OCI-LY7 (cell line): ENCODE measurements at regions not wholly inside any gene's neighbourhood (a gene's known extent, or its start where the extent isn't known, plus 50 kb on each side); places are given as distances from the start of the nearest gene placed in this dataset.

Experiments used
- BruUV-seq: library from RNA; stranded (reverse); fragments of 400-500 nt; replicated peaks from 2 replicates; lab custom pipeline; 2021; lab: Mats Ljungman, UMichigan
- CTCF ChIA-PET: fragments of 300-600 bp; sonication (Branson Sonifier 250); formaldehyde crosslinking; loops from one replicate; lab custom pipeline; 2022; ENCODE audit warnings: antibody characterized with exemption; ENCODE audit not compliant: unreplicated experiment; lab: Charles Lee
- POLR2A ChIA-PET: fragments of 300-600 bp; sonication (Branson Sonifier 250); formaldehyde crosslinking; loops from one replicate; lab custom pipeline; 2022; ENCODE audit warnings: antibody characterized with exemption; lab: Charles Lee
- DNase-seq: peaks from one replicate; pipeline ENCODE4 v3.0.0-alpha.2; 2015; ENCODE audit warnings: low spot score
- H2AFZ ChIP-seq: fragments of 200-600 bp; sonication (generic), shearing (Covaris generic); 2 replicates; pipeline ENCODE4 v1.6.1; 2014; ENCODE audit warnings: mild to moderate bottlenecking, antibody characterized with exemption, low read length, moderate library complexity
- H3K27ac ChIP-seq: fragments of 200-600 bp; sonication (generic); 2 replicates; pipeline ENCODE4 v1.5.1; 2014; ENCODE audit warnings: mixed run types, low read depth, mild to moderate bottlenecking, moderate library complexity, low read length, inconsistent platforms; ENCODE audit not compliant: poor library complexity, severe bottlenecking
- H3K36me3 ChIP-seq: fragments of 200-600 bp; sonication (generic); 2 replicates; pipeline ENCODE4 v1.6.1; 2014; ENCODE audit warnings: mild to moderate bottlenecking, antibody characterized with exemption, low read length, moderate library complexity, mixed read lengths; ENCODE audit not compliant: insufficient read depth
- H3K4me1 ChIP-seq: fragments of 200-600 bp; sonication (generic); 2 replicates; pipeline ENCODE4 v1.5.1; 2014; ENCODE audit warnings: mild to moderate bottlenecking, low read length; ENCODE audit not compliant: insufficient read depth, poor library complexity, severe bottlenecking
- H3K4me2 ChIP-seq: fragments of 200-600 bp; sonication (generic); 2 replicates; pipeline ENCODE4 v1.6.1; 2014; ENCODE audit warnings: mild to moderate bottlenecking, low read length
- H3K4me3 ChIP-seq: fragments of 200-600 bp; sonication (generic); 2 replicates; pipeline ENCODE4 v1.5.1; 2014; ENCODE audit warnings: mild to moderate bottlenecking, low read depth, low read length; ENCODE audit not compliant: poor library complexity, severe bottlenecking
- H3K79me2 ChIP-seq: fragments of 200-600 bp; sonication (generic); 2 replicates; pipeline ENCODE4 v1.6.1; 2016; ENCODE audit warnings: low read depth, mild to moderate bottlenecking, low read length, moderate library complexity, mixed read lengths; ENCODE audit not compliant: insufficient read depth
- H3K9me2 ChIP-seq: fragments of 200-600 bp; sonication (generic); 2 replicates; pipeline ENCODE4 v1.6.1; 2016; ENCODE audit warnings: mild to moderate bottlenecking, low read length, mixed read lengths; ENCODE audit not compliant: insufficient read depth
- H3K9me3 ChIP-seq: fragments of 200-600 bp; sonication (generic); 2 replicates; pipeline ENCODE4 v1.6.1; 2014; ENCODE audit warnings: mild to moderate bottlenecking, mixed run types, low read length, mixed read lengths
- H4K20me1 ChIP-seq: fragments of 200-600 bp; sonication (generic); 2 replicates; pipeline ENCODE4 v1.6.1; 2014; ENCODE audit warnings: mild to moderate bottlenecking, antibody characterized with exemption, low read length, moderate library complexity, mixed read lengths; ENCODE audit not compliant: insufficient read depth
- CTCF ChIP-seq: fragments of 200-600 bp; sonication (generic); conservative IDR thresholded peaks from 2 replicates; pipeline ENCODE4 v1.5.1; 2014; ENCODE audit warnings: mild to moderate bottlenecking, antibody characterized with exemption, low read length, moderate library complexity, mixed read lengths
- EZH2phosphoT487 ChIP-seq: fragments of 200-600 bp; sonication (generic); IDR thresholded peaks from 2 replicates; pipeline ENCODE4 v1.6.1; 2018; ENCODE audit warnings: low read depth, borderline replicate concordance, mild to moderate bottlenecking, mixed run types, antibody characterized with exemption, low read length, moderate library complexity, mixed read lengths
- intact Hi-C: fragments of 100-400 bp; cut with micrococcal nuclease; formaldehyde crosslinking; loops from one replicate; pipeline ENCODE4 v1.10.0; 2022; ENCODE audit not compliant: unreplicated experiment

GRCh38 chr1:157412308-157412707 lies 140.0 kb downstream of the FCRL5 start:
- Histone ChIP-seq H4K20me1 (no peaks in the 10 kb centered on the region), H3K79me2 (no peaks in the 10 kb centered on the region), H3K9me2 (no peaks in the 10 kb centered on the region), H2AFZ (no peak overlapping the region), H3K9me3 (no peaks in the 10 kb centered on the region), H3K4me2 (no peak overlapping the region), H3K36me3 (no peaks in the 10 kb centered on the region), H3K4me1 (no peaks in the 10 kb centered on the region), H3K4me3 (no peak overlapping the region), H3K27ac (no peak overlapping the region)
- TF ChIP-seq CTCF (no peak), EZH2phosphoT487 (no peak)
- DNase-seq: no peak
- POLR2A ChIA-PET: no interaction called here
- intact Hi-C loops: no loop called here
- BruUV-seq: no TSS peak
- CTCF ChIA-PET: no interaction called here

GRCh38 chr1:157411769-157412168 lies 140.5 kb downstream of the FCRL5 start:
- CTCF ChIA-PET: no interaction called here
- no peak for TF ChIP-seq CTCF
- TF ChIP-seq EZH2phosphoT487: no peak
- Histone ChIP-seq H3K4me2 (no peak overlapping the region), H3K27ac (no peak overlapping the region), H2AFZ (no peak overlapping the region), H3K79me2 (no peaks in the 10 kb centered on the region), H3K9me2 (no peaks in the 10 kb centered on the region), H3K4me1 (no peaks in the 10 kb centered on the region), H3K36me3 (no peaks in the 10 kb centered on the region), H3K4me3 (no peak overlapping the region), H4K20me1 (no peaks in the 10 kb centered on the region), H3K9me3 (no peaks in the 10 kb centered on the region)
- no TSS peak for BruUV-seq
- intact Hi-C loops: no loop called here
- no peak for DNase-seq
- POLR2A ChIA-PET: no interaction called here

DNA sequence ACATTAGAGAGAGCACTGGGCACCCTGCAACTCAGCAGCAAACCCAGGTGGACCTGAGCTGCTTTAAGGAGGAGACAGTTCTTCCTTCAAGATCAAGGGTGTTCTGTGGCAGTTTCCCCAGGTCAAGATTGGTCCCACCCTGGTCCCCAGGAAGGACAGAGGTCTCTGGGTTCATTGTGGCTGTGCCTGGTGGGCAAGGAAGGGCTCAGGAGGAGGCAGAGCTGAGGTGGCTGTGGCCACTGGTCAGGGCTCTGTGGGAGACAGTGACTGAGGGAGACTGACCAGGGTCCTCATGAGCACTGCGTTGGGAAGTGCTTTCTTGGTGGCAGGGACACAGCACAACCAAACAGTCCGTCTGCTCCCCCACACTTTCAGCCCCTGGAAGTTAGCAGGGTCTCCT lies 141.3 kb downstream of the FCRL5 start:
- TF ChIP-seq EZH2phosphoT487 (no peak), CTCF (no peak)
- ChIA-PET CTCF (no interaction called here), POLR2A (no interaction called here)
- intact Hi-C loops: no loop called here
- H3K36me3 ChIP-seq: no peaks in the 10 kb centered on the region
- no peaks in the 10 kb centered on the region for H3K9me3 ChIP-seq
- no peak overlapping the region for H2AFZ ChIP-seq
- BruUV-seq: no TSS peak
- H3K4me1 ChIP-seq: no peaks in the 10 kb centered on the region
- H3K4me2 ChIP-seq: no peak overlapping the region
- no peak for DNase-seq
- H3K27ac ChIP-seq: no peak overlapping the region
- H3K9me2 ChIP-seq: no peaks in the 10 kb centered on the region
- no peaks in the 10 kb centered on the region for H4K20me1 ChIP-seq
- H3K4me3 ChIP-seq: no peak overlapping the region
- H3K79me2 ChIP-seq: no peaks in the 10 kb centered on the region
